ENCODE measurements at regions not wholly inside any gene's neighbourhood (a gene's known extent, or its start where the extent isn't known, plus 50 kb on each side); places are given as distances from the start of the nearest gene placed in this dataset.
A peak's percentile ranks its signal among the peaks of the same experiment; 100 is the strongest.

DNA sequence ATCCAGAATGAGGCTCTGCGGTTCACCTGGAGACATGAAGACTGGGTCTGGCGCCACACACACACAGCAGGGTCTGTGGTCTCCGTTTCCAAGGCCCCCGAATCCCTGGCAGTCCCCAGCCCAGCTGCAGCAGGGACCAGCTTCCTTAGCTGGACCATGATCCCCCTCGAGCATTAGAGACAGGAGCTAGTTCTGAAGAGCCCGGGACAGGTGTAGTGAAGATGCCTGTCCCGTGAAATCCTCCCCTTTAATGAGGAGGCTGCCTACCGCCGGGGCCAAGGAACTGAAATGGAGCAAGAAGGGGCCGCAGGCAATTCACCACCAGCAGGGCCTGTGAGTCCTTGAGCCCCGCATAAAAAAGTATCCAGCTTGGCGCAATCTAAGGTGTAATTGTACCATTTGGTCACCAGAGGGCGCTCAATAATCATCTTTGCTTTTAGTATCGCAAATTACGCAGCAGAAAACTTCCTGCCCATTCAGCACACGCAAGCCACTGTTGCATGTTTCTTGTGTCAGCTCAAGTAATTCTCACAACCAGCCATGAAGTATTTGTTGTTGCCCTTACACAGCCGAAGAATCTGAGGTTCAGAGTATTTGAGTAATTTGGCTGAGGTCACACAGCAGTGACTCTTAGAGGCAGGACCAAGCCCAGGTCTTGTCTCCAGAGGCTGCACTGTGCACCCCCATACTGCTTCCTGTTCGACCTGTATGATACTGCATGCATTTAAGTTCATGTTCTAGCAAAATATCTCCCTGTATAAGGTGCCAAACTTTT is 54.3 kb upstream of the PPP2R5C start:
- DNase-seq, result peak; percentile 67

DNA sequence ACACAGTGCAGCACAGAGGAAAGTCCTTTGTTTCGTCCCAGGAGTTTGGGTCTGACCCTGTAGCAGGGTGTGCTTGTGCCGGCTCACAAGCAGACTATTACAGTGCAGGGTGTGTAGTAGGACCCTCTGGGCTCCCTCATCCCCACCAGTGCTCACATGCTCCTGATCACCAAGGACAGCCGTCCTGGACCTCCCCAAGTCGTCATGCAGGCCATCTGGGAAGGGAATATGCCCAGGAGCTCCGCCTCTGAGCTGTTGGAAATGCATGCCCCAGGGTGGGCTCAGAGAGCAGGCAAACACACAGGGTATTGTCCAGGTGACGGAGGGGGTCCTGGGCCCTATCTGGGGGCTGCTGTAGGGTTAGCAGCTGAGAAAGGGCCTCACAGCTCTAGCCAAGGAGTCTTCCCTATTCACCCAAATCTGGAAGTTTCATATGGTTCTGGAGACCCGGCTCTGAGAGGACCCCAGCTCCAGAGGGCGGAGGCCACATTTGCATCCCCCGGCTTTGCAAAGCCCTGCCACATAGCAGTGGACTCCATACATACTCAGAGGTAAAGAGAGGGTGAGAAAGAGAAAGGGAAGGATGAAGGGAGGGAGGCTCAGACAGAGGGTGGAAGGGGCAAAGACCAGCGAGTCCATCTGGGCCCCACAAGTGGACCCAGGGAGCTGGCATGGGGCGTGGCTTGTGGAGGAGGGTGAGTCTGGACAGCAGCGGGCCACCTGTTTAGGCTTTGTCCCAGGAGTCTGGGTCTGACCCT is 53.5 kb upstream of the PPP2R5C start:
- DNase-seq, result no peak

DNA sequence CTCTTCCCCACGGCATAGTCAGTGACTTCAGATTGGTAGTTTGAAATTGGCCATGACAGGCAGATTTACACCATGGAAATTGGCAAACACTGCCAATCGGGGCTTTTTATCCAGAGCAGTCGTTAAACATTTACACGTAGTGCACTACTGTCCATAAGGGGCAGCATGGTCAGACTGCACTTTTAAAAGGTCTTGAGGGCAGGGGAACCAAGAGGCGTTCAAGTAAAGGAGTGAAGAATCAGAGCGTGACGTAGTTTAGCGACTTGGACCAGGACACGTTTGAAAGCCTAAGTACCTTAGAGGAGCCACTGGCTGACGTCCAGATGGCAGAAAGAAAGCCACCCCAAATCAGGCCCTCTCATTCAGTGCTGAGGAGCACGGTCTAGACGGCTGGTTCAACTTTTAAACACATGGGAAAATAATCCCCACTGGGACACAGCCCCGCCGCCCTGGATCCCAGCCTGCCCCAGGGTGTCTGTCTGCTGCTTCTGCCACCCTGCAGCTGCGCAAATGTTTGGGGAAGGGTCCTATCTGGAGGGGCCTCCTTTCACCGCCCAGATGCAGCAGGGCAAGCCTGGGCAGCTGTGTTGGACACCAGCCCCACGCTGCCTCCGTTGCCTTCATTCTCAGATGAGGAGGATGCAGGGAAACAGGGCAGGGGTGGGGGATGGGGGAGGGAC is 52.5 kb upstream of the PPP2R5C start:
- DNase-seq, result no peak

DNA sequence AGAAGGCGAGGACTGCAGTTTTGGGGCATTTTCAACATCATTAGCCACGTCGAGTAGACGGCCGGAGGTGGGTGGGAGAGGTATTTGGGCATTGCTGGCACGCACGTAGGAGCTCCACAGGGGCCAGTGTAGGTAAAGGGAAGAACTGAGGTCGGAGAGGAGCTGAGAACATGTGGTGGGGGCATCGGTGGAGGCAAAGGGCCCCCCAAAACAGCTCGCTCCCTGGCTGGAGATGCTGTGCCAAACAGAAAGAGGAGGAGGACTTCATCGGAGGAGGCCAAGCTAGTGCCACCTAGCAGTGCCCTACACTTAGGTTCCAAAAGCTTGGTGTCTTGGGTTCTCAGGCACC is 52.0 kb upstream of the PPP2R5C start:
- DNase-seq, result no peak

DNA sequence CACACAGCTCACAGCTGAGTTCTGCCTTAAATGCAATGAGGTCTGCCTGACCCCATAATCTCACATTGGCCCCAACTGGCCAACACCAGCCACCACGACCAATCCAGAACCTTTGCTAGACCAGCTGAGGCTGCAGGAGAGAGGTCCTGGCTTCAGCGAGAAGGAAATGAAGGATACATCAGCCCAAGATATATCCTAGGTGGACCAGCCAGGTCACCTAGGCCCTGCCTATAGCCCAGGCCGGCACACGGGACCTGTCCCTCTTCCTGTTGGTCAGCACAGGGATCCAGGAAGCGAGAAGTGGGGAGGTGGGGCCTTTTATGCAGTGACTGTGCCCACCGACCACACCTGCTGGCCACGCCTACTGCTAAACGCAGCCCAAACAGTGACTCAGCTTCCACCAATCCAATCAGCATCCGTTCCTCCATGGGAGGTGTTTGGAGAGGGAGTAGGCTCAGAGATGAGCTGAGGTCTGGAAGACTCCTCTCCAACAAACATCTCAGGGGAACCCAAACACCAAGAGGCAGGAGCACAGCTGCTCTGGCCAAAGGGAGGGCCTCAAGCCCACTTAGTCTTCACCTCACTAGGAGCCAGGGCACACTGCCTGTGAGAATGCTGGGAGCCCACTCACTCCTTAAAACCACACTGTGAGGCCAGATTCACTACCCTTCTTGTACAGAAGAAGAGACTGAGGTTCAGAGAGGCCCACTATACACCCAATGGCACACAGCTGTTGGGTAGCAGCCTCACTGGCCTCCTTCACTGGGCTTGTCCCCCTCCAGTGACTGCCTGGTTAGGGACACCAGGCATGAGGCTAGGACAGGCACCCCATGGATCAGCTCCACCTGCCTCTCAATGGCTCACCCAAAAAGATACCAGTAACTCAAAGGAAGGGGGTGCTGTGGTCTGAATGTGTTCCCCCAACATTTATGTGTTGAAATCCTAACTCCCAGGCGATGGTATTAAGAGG is 51.3 kb upstream of the PPP2R5C start:
- no peak for DNase-seq

DNA sequence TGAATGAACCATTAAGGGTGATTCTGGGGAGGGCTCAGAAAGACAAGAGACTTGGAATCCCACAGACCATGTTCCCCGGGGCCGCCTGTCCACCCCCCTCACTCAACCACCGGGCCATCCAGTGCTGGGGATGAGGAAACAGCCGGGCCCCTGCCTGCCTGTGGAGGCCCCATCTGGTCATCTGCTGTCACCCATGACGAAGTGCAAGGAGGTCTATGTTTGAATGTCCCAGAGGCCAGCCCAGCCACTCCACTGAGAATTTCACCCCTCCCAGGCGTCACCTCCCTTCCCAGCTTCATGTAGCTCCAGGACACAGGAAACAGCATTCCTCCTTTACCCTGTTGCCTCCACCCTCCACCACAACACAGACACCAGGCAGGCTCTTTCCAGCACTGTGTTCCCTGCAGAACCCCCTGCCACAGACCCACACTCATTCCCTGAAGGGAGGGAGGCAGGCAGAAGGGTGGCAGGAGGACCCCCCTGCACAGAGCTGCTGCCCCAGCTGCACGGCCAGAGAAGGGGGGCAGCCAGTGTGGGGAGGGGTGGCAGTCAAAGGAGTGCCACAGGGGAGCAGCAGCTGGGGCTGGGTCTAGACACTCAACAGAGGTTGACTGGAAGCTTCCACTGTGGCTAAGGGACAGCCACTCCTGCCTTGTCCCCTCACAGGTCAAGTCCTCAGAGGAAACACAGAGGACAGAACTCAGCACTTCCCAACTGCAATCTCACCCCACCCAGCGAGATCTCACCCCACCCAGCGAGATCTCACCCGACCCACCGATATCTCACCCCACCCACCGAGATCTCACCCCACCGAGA is 50.3 kb upstream of the PPP2R5C start:
- no peak for DNase-seq
